Endothelial cell of umbilical vein (primary cell): ENCODE measurements at regions not wholly inside any gene's neighbourhood (a gene's known extent, or its start where the extent isn't known, plus 50 kb on each side); places are given as distances from the start of the nearest gene placed in this dataset.

ENCODE experiments used
- BruUV-seq: library from RNA; stranded (reverse); fragments of 400-500 nt; replicated peaks from 2 replicates; lab custom pipeline; 2021; lab: Mats Ljungman, UMichigan
- CTCF ChIA-PET: fragments of 300-600, 350-600 bp; sonication (Branson Sonifier 250); formaldehyde crosslinking; loops from one replicate; lab custom pipeline; 2021; ENCODE audit warnings: antibody characterized with exemption, inconsistent platforms; lab: Charles Lee
- POLR2A ChIA-PET: fragments of 300-600, 350-600 bp; sonication (Branson Sonifier 250); formaldehyde crosslinking; loops from one replicate; lab custom pipeline; 2021; ENCODE audit warnings: antibody characterized with exemption, inconsistent platforms; lab: Charles Lee
- DNase-seq: peaks from one replicate; pipeline ENCODE4 v3.0.0-alpha.2; 2011; ENCODE audit warnings: low read depth, low spot score
- FAIRE-seq: peaks from 2 replicates; lab custom pipeline; 2011; peaks lifted over from hg19 to GRCh38; lab: Jason Lieb, UNC
- H2AFZ ChIP-seq: 2 replicates; pipeline ENCODE4 v1.6.0; 2012; ENCODE audit warnings: low read depth, low read length, control low read depth, inconsistent platforms
- H3K27ac ChIP-seq: 2 replicates; pipeline ENCODE4 v1.5.1; 2011; ENCODE audit warnings: low read depth, mild to moderate bottlenecking, control low read depth, low read length, moderate library complexity; ENCODE audit not compliant: insufficient read depth
- H3K27me3 ChIP-seq, 2 experiments: 2 replicates each; pipeline versions ENCODE4 v1.6.0 to v1.6.1; 2011; ENCODE audit warnings: low read length in 2 of 2, mixed read lengths in 1 of 2; ENCODE audit not compliant: control insufficient read depth in 2 of 2, insufficient read depth in 2 of 2
- H3K36me3 ChIP-seq, 2 experiments: 2 replicates in 1 of 2; 3 replicates in 1 of 2; pipeline ENCODE4 v1.5.1; 2011; ENCODE audit warnings: low read length in 2 of 2, mild to moderate bottlenecking in 1 of 2, moderate library complexity in 1 of 2; ENCODE audit not compliant: control insufficient read depth in 2 of 2, insufficient read depth in 2 of 2; ENCODE audit errors: extremely low read depth in 1 of 2
- H3K4me1 ChIP-seq: 3 replicates; pipeline ENCODE4 v1.5.1; 2011; ENCODE audit warnings: mild to moderate bottlenecking, low read length; ENCODE audit not compliant: control insufficient read depth, insufficient read depth; ENCODE audit errors: extremely low read depth
- H3K4me2 ChIP-seq: 2 replicates; pipeline ENCODE4 v1.6.1; 2011; ENCODE audit warnings: low read length, control low read depth, mixed read lengths; ENCODE audit not compliant: insufficient read depth
- H3K4me3 ChIP-seq, 3 experiments: fragments of 200-600 bp in 1 of 3; sonication (generic), shearing (Covaris generic) in 1 of 3; replicated peaks in 1 of 3; 2 replicates each; pipeline ENCODE4 v1.5.1; 2011 to 2016; ENCODE audit warnings: control low read depth in 3 of 3, low read length in 3 of 3, mild to moderate bottlenecking in 2 of 3, inconsistent platforms in 1 of 3, low read depth in 1 of 3, moderate library complexity in 1 of 3; ENCODE audit not compliant: insufficient read depth in 1 of 3
- H3K79me2 ChIP-seq: 2 replicates; pipeline ENCODE4 v1.6.0; 2012; ENCODE audit warnings: low read length, inconsistent platforms; ENCODE audit not compliant: control insufficient read depth, insufficient read depth
- H3K9ac ChIP-seq: replicated peaks from 2 replicates; pipeline ENCODE3; 2011; ENCODE audit warnings: low read length, control low read depth; ENCODE audit not compliant: insufficient read depth; ENCODE audit errors: extremely low read depth
- H3K9me1 ChIP-seq: replicated peaks from 3 replicates; pipeline ENCODE4 v1.6.0; 2011; ENCODE audit warnings: mild to moderate bottlenecking, low read length; ENCODE audit not compliant: control insufficient read depth, insufficient read depth; ENCODE audit errors: extremely low read depth
- H3K9me3 ChIP-seq: replicated peaks from 2 replicates; pipeline ENCODE4 v1.5.1; 2012; ENCODE audit warnings: low read length, inconsistent platforms; ENCODE audit not compliant: control insufficient read depth, insufficient read depth
- H4K20me1 ChIP-seq: replicated peaks from 2 replicates; pipeline ENCODE3; 2011; ENCODE audit warnings: mild to moderate bottlenecking, low read length; ENCODE audit not compliant: control insufficient read depth, insufficient read depth; ENCODE audit errors: extremely low read depth
- EZH2 ChIP-seq: IDR thresholded peaks from 2 replicates; pipeline ENCODE4 v1.6.1; 2012; ENCODE audit warnings: borderline replicate concordance, low read depth, mild to moderate bottlenecking, moderate library complexity, low read length, inconsistent platforms; ENCODE audit not compliant: severe bottlenecking
- FOS ChIP-seq: IDR thresholded peaks from 2 replicates; pipeline ENCODE4 v1.6.1; 2011; ENCODE audit warnings: mild to moderate bottlenecking, low read length, moderate library complexity, borderline replicate concordance; ENCODE audit not compliant: insufficient read depth
- GATA2 ChIP-seq: IDR thresholded peaks from 2 replicates; pipeline ENCODE4 v1.7.0; 2011; ENCODE audit warnings: low read depth, mild to moderate bottlenecking, moderate library complexity, mixed read lengths, low read length; ENCODE audit not compliant: insufficient read length, insufficient read depth
- JUN ChIP-seq: IDR thresholded peaks from 2 replicates; pipeline ENCODE4 v1.6.1; 2011; ENCODE audit warnings: borderline replicate concordance, low read depth; ENCODE audit not compliant: insufficient read length, insufficient read depth
- MAX ChIP-seq: IDR thresholded peaks from 2 replicates; pipeline ENCODE4 v1.6.1; 2011; ENCODE audit not compliant: insufficient read depth, insufficient read length
- MYC ChIP-seq: IDR thresholded peaks from one replicate; pipeline ENCODE4 v1.6.1; 2011; ENCODE audit warnings: mild to moderate bottlenecking, low read depth, low read length
- POLR2A ChIP-seq: IDR thresholded peaks from 2 replicates; pipeline ENCODE4 v1.6.1; 2012; ENCODE audit warnings: low read depth, mild to moderate bottlenecking, control low read depth, low read length
- POLR2AphosphoS5 ChIP-seq: IDR thresholded peaks from 2 replicates; pipeline ENCODE4 v1.6.1; 2012; ENCODE audit warnings: low read depth, mild to moderate bottlenecking, control low read depth, low read length, moderate library complexity; ENCODE audit not compliant: insufficient read depth
- dilution Hi-C: fragments of 300-500 bp; cut with MboI; formaldehyde crosslinking; loops from one replicate; pipeline ENCODE4 v1.15.0; 2019; ENCODE audit warnings: low sequenced_read_pairs; ENCODE audit not compliant: extremely low pct_ligation_motif_present
- intact Hi-C: fragments of 100-400 bp; cut with micrococcal nuclease; formaldehyde crosslinking; loops from one replicate; pipeline ENCODE4 v1.10.0; 2022
- TF ChIP-seq, protein P1 (sequence below), 2 donors: IDR thresholded peaks; 1 replicate in 1 of 2; 2 replicates in 1 of 2; pipeline ENCODE4 v1.5.1; 2011; ENCODE audit warnings: low read length in 2 of 2, mild to moderate bottlenecking in 2 of 2, moderate library complexity in 2 of 2, control low read depth in 1 of 2, inconsistent platforms in 1 of 2, low read depth in 1 of 2; ENCODE audit not compliant: insufficient read depth in 1 of 2; ENCODE audit errors: extremely low read depth in 1 of 2

GRCh38 chr18:73544032-73544431 lies 603.6 kb downstream of the FBXO15 start:
- Histone ChIP-seq H3K79me2 (no peaks in the 10 kb centered on the region), H3K4me1 (no peaks in the 10 kb centered on the region), H3K27ac (no peak overlapping the region), H3K4me2 (no peak overlapping the region), H2AFZ (no peak overlapping the region), H3K4me3 (no peak overlapping the region), H3K36me3 (no peaks in the 10 kb centered on the region), H4K20me1 (no peaks in the 10 kb centered on the region), H3K9ac (no peak overlapping the region), H3K9me1 (no peaks in the 10 kb centered on the region), H3K9me3 (peaks cover 2% of the 10 kb centered on the region), H3K27me3 (no peaks in the 10 kb centered on the region)
- POLR2A ChIA-PET = no interaction called here
- TF ChIP-seq MAX (no peak), EZH2 (no peak), POLR2AphosphoS5 (no peak), FOS (no peak), MYC (no peak), GATA2 (no peak), POLR2A (no peak), JUN (no peak)
- TF ChIP-seq, protein P1, sequence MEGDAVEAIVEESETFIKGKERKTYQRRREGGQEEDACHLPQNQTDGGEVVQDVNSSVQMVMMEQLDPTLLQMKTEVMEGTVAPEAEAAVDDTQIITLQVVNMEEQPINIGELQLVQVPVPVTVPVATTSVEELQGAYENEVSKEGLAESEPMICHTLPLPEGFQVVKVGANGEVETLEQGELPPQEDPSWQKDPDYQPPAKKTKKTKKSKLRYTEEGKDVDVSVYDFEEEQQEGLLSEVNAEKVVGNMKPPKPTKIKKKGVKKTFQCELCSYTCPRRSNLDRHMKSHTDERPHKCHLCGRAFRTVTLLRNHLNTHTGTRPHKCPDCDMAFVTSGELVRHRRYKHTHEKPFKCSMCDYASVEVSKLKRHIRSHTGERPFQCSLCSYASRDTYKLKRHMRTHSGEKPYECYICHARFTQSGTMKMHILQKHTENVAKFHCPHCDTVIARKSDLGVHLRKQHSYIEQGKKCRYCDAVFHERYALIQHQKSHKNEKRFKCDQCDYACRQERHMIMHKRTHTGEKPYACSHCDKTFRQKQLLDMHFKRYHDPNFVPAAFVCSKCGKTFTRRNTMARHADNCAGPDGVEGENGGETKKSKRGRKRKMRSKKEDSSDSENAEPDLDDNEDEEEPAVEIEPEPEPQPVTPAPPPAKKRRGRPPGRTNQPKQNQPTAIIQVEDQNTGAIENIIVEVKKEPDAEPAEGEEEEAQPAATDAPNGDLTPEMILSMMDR (IDR thresholded peaks at IDR 0.05; ENCODE audit: extremely low read depth in 1 of 2, insufficient read depth in 1 of 2, low read depth in 1 of 2, low read length in 2 of 2) = no peak
- intact Hi-C loops = no loop called here
- DNase-seq = no peak
- dilution Hi-C loops = no loop called here
- no peak for FAIRE-seq
- CTCF ChIA-PET = no interaction called here
- BruUV-seq = no TSS peak
